GM23338 (cell line): ENCODE measurements at regions not wholly inside any gene's neighbourhood (a gene's known extent, or its start where the extent isn't known, plus 50 kb on each side); places are given as distances from the start of the nearest gene placed in this dataset.

ENCODE experiments used
- ATAC-seq: fragments of 200-7000 bp; cut with Tn5 transposase; 3 replicates; pipeline ENCODE4 v1.9.1; 2020
- DNase-seq: peaks from one replicate; pipeline ENCODE4 v3.0.0-alpha.2; 2015; ENCODE audit warnings: low spot score
- H2AFZ ChIP-seq: fragments of 200-600 bp; sonication (generic); 2 replicates; pipeline ENCODE4 v1.8.0; 2016; ENCODE audit warnings: antibody characterized with exemption, mild to moderate bottlenecking, moderate library complexity
- H3F3A ChIP-seq: fragments of 200-600 bp; sonication (generic); replicated peaks from 2 replicates; pipeline ENCODE4 v1.8.0; 2017; ENCODE audit warnings: antibody characterized with exemption, mixed run types, low read depth
- H3K27ac ChIP-seq: fragments of 200-600 bp; sonication (generic); 2 replicates; pipeline ENCODE4 v1.6.1; 2016; ENCODE audit warnings: low read depth
- H3K27me3 ChIP-seq: fragments of 200-600 bp; sonication (generic); 2 replicates; pipeline ENCODE4 v1.8.0; 2016; ENCODE audit warnings: mild to moderate bottlenecking, mixed run types, moderate library complexity; ENCODE audit not compliant: insufficient read depth
- H3K36me3 ChIP-seq: fragments of 200-600 bp; sonication (generic); 2 replicates; pipeline ENCODE4 v1.8.0; 2016; ENCODE audit warnings: mild to moderate bottlenecking; ENCODE audit not compliant: insufficient read depth
- H3K4me1 ChIP-seq: fragments of 200-600 bp; sonication (generic); 2 replicates; pipeline ENCODE4 v1.8.0; 2016; ENCODE audit warnings: mild to moderate bottlenecking, moderate library complexity; ENCODE audit not compliant: insufficient read depth
- H3K4me2 ChIP-seq: fragments of 200-600 bp; sonication (generic); 2 replicates; pipeline ENCODE4 v1.7.1; 2017; ENCODE audit warnings: mixed run types
- H3K4me3 ChIP-seq: fragments of 200-600 bp; sonication (generic); 2 replicates; pipeline ENCODE4 v1.6.1; 2016; ENCODE audit warnings: mixed run types
- H3K79me2 ChIP-seq: fragments of 200-600 bp; sonication (generic); replicated peaks from 2 replicates; pipeline ENCODE4 v1.8.0; 2017; ENCODE audit warnings: mild to moderate bottlenecking; ENCODE audit not compliant: insufficient read depth
- H3K9me2 ChIP-seq: fragments of 200-600 bp; sonication (generic); 2 replicates; pipeline ENCODE4 v1.8.0; 2017; ENCODE audit not compliant: insufficient read depth
- H4K20me1 ChIP-seq: fragments of 200-600 bp; sonication (generic); replicated peaks from 2 replicates; pipeline ENCODE4 v1.8.0; 2017; ENCODE audit warnings: mild to moderate bottlenecking; ENCODE audit not compliant: insufficient read depth
- H3K27ac Mint-ChIP-seq: 2 replicates; pipeline ENCODE4 v1.8.0; 2020; ENCODE audit warnings: inconsistent platforms, mild to moderate bottlenecking, moderate library complexity, mixed read lengths
- H3K27me3 Mint-ChIP-seq: 3 replicates; pipeline ENCODE4 v1.8.0; 2022; ENCODE audit warnings: low read depth, mild to moderate bottlenecking, moderate library complexity, mixed read lengths, inconsistent platforms; ENCODE audit not compliant: insufficient read depth, poor library complexity
- H3K36me3 Mint-ChIP-seq: 3 replicates; pipeline ENCODE4 v1.8.0; 2021; ENCODE audit warnings: low read depth, mild to moderate bottlenecking, inconsistent platforms, moderate library complexity, mixed read lengths
- H3K4me1 Mint-ChIP-seq: 3 replicates; pipeline ENCODE4 v1.8.0; 2020; ENCODE audit warnings: mild to moderate bottlenecking, inconsistent platforms, mixed read lengths
- H3K4me3 Mint-ChIP-seq: 3 replicates; pipeline ENCODE4 v1.8.0; 2021; ENCODE audit warnings: moderate library complexity, mild to moderate bottlenecking, inconsistent platforms, mixed read lengths
- H3K9me3 Mint-ChIP-seq: 3 replicates; pipeline ENCODE4 v1.8.0; 2020; ENCODE audit warnings: moderate library complexity, mild to moderate bottlenecking, inconsistent platforms, mixed read lengths
- CREB1 ChIP-seq: fragments of 250-450 bp; sonication (Bioruptor Pico); IDR thresholded peaks from 2 replicates; pipeline ENCODE4 v1.5.0; 2020; ENCODE audit warnings: low read depth, mild to moderate bottlenecking, moderate library complexity
- CTCF ChIP-seq, 2 experiments: fragments of 200-600 bp in 1 of 2; sonication (generic) in 1 of 2; conservative IDR thresholded peaks; 2 replicates each; pipeline versions ENCODE4 v1.5.1 to v1.6.1; 2016 to 2017; ENCODE audit warnings: antibody characterized with exemption in 2 of 2, low read depth in 2 of 2, mild to moderate bottlenecking in 2 of 2, moderate library complexity in 1 of 2
- ETS1 ChIP-seq: IDR thresholded peaks from 2 replicates; pipeline ENCODE4 v1.6.1; 2016; ENCODE audit warnings: antibody characterized with exemption
- EZH2 ChIP-seq: fragments of 200-600 bp; sonication (generic); IDR thresholded peaks from one replicate; pipeline ENCODE4 v1.8.0; 2017; ENCODE audit warnings: antibody characterized with exemption, mild to moderate bottlenecking, low read depth; ENCODE audit not compliant: unreplicated experiment
- EZH2phosphoT487 ChIP-seq: fragments of 200-600 bp; sonication (generic); IDR thresholded peaks from one replicate; pipeline ENCODE4 v1.8.1; 2018; ENCODE audit warnings: antibody characterized with exemption; ENCODE audit not compliant: unreplicated experiment
- JUNB ChIP-seq: IDR thresholded peaks from one replicate; pipeline ENCODE4 v1.6.1; 2016; ENCODE audit warnings: antibody characterized with exemption; ENCODE audit not compliant: unreplicated experiment
- NANOG ChIP-seq: IDR thresholded peaks from 2 replicates; pipeline ENCODE4 v1.6.1; 2016; ENCODE audit warnings: antibody characterized with exemption, borderline replicate concordance
- POLR2AphosphoS5 ChIP-seq: IDR thresholded peaks from 2 replicates; pipeline ENCODE4 v1.6.1; 2016; ENCODE audit warnings: antibody characterized with exemption, low read depth
- STAT1 ChIP-seq: IDR thresholded peaks from one replicate; pipeline ENCODE4 v1.6.1; 2016; ENCODE audit warnings: antibody characterized with exemption; ENCODE audit not compliant: unreplicated experiment
- ZNF331 ChIP-seq: fragments of 250-450 bp; sonication (Bioruptor Pico); IDR thresholded peaks from 2 replicates; pipeline ENCODE4 v1.5.0; 2020; ENCODE audit warnings: low read depth, mild to moderate bottlenecking, moderate library complexity
- ZNF462 ChIP-seq: fragments of 250-450 bp; sonication (Bioruptor Pico); IDR thresholded peaks from 2 replicates; pipeline ENCODE4 v1.5.0; 2020; ENCODE audit warnings: mild to moderate bottlenecking, moderate library complexity

- TF ChIP-seq STAT1 (no peak), ZNF462 (CRISPR knock-in tag) (no peak), ZNF331 (no peak)
Measured at GRCh38 chr4:180285796-180286195, 1957.4 kb upstream of the TENM3 start (continued).

GRCh38 chr4:180292339-180292738 lies 1950.9 kb upstream of the TENM3 start:
- no peaks in the 10 kb centered on the region for H3F3A ChIP-seq
- no peaks in the 10 kb centered on the region for H3K36me3 ChIP-seq
- no peak overlapping the region for H3K27ac ChIP-seq
- H3K9me2 ChIP-seq, result no peaks in the 10 kb centered on the region
- Mint-ChIP-seq H3K36me3 (no peaks in the 10 kb centered on the region), H3K27me3 (no peaks in the 10 kb centered on the region), H3K9me3 (no peaks in the 10 kb centered on the region), H3K4me1 (no peaks in the 10 kb centered on the region), H3K4me3 (no peak overlapping the region), H3K27ac (no peak overlapping the region)
- no peak overlapping the region for H3K4me2 ChIP-seq
- ATAC-seq, result no peak
- no peak overlapping the region for H3K4me3 ChIP-seq
- no peak for DNase-seq
- H2AFZ ChIP-seq, result no peak overlapping the region
- H3K4me1 ChIP-seq, result no peaks in the 10 kb centered on the region
- H3K27me3 ChIP-seq, result no peaks in the 10 kb centered on the region
- H3K79me2 ChIP-seq, result no peaks in the 10 kb centered on the region
- H4K20me1 ChIP-seq, result no peaks in the 10 kb centered on the region
- TF ChIP-seq CTCF (conservative IDR thresholded peaks at IDR 0.05; ENCODE audit: low read depth in 2 of 2), result no peak
- no peak for TF ChIP-seq STAT1
- no peak for TF ChIP-seq CREB1 (CRISPR knock-in tag)
- TF ChIP-seq ETS1, result no peak
- TF ChIP-seq EZH2, result no peak
- TF ChIP-seq EZH2phosphoT487, result no peak
- no peak for TF ChIP-seq POLR2AphosphoS5
- no peak for TF ChIP-seq NANOG
- no peak for TF ChIP-seq JUNB
